GM21526 (cell line): ENCODE measurements at regions not wholly inside any gene's neighbourhood (a gene's known extent, or its start where the extent isn't known, plus 50 kb on each side); places are given as distances from the start of the nearest gene placed in this dataset.
"Not testable (repeated sequence)": the region's sequence is repeated elsewhere in the genome, so short reads cannot be mapped to it uniquely, and the experiment has no call there.

Experiments used
- ATAC-seq: cut with Tn5 transposase; IDR thresholded peaks from one replicate; pipeline ENCODE4 v1.9.1; 2021; ENCODE audit warnings: moderate library complexity; ENCODE audit not compliant: unreplicated experiment, low FRiP score

DNA sequence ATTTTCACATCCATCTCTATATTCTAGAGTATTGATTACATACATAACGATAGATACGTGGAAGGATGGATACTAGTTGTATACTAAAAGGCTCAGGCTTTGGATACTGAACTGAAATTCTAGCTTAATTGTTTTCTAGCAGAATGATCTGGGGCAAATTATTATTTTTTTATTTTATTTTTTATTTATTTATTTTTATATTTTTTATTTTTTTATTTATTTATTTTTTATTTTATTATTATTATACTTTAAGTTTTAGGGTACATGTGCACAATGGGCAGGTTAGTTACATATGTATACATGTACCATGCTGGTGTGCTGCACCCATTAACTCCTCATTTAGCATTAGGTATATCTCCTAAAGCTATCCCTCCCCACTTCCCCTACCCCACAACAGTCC is 432.6 kb upstream of the GRM7 start:
- ATAC-seq: not testable (repeated sequence)

DNA sequence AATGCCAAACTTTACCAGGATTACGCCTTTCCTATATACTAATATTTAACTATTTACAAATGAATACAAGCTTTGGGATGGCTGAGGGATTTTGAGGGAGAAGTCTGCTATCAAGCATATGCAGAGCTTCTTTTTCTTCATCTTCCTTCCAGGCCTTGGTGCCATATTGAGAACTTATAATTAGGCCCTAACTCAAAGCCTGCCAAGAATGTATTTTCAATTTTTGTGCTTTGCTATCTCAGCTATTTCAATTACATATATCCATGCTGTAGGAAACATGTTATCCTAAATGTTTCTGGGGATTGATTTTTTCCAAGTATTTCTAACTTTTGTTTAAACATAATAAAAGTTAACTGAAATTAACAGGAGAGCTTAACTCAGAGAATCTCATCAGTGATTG is 425.0 kb upstream of the GRM7 start:
- ATAC-seq: no peak

DNA sequence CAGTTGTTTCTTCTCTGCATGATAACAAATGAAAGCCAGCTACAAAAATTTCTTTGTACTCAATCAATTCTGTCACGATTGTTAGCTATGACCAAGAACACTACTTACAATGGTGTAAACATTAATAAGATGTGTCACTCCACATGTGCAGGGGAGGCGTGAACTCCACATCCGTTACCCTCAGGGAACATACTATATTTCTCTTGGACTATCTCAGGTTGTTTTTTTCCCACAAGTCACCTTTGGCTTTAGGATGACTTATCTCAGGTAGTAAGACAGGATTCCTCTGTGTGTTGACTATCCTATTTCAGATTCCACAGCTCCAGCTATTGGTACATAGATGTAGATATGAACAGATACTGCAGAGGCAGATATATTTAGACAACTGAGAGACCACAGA is 423.3 kb upstream of the GRM7 start:
- no peak for ATAC-seq

- no peak for ATAC-seq
These were observed 422.9 kb upstream of the GRM7 start for GRCh38 chr3:6438031-6438430.

DNA sequence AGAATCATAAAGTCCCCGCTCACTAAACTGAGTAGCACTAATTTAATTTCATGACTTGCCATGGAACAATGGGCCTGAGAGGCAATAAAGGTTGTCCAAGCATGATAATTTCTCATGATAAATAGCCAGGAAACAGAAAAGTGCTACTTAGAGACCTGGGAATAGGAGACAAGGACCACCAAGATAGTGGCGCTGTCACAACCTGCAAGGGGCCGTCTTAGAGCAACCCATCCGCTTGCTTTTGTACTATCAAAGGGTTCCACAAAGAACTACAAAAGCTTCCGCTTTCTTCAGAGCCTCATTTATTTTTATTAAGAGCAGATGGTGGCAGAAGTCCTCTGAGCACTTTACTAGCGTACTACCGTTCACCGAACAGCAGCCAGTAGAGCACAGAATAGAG is 421.7 kb upstream of the GRM7 start:
- no peak for ATAC-seq

GRCh38 chr3:6439824-6440223 is 421.1 kb upstream of the GRM7 start:
- ATAC-seq: no peak

GRCh38 chr3:6444888-6445658 is 415.8 kb upstream of the GRM7 start:
- ATAC-seq: no peak

GRCh38 chr3:6447166-6447801 is 413.6 kb upstream of the GRM7 start:
- ATAC-seq: no peak

- no peak for ATAC-seq
These were observed 412.9 kb upstream of the GRM7 start for GRCh38 chr3:6448011-6448410.

- ATAC-seq: no peak
These were observed 411.8 kb upstream of the GRM7 start for GRCh38 chr3:6449099-6449498.

DNA sequence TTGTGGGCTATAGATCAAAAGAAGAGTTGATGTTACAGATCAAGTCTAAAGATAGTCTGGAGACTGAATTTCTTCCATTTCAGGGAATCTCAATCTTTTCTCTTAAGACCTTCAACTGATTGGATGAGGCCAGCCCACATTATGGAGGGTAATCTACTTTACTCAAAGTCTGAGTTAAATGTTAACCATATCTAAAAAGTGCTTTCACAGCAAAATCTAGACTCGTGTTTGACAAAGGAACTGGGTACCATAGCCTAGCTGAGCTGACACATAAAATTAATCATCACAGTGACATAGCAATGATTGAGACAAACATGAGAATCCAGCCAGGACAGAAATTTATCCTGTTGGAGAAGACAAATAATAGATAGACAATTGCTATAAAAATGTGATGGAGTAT is 407.9 kb upstream of the GRM7 start:
- no peak for ATAC-seq

DNA sequence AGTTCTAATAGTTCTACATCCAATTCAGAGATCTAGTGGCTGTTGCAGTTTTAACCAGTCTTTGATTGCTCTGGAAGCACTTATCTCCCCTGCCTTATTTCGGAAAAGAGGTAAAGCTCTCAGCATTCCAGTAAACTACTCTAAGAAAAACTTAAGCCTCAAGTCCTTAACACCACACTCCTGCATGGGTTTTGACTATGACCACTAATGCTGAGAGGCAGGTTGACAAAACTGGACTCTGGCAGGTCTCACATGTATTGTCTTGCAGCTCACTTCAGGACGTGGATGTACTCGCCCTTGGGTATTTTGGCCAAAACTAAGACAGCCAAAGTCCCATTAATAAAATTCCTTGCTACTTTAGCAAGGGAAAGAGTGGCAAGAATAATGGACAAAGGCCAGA is 405.9 kb upstream of the GRM7 start:
- ATAC-seq: no peak

GRCh38 chr3:6467186-6467585 is 393.7 kb upstream of the GRM7 start:
- ATAC-seq: no peak

GRCh38 chr3:6468589-6468988 is 392.3 kb upstream of the GRM7 start:
- no peak for ATAC-seq

GRCh38 chr3:6471744-6472143 is 389.2 kb upstream of the GRM7 start:
- ATAC-seq: no peak

DNA sequence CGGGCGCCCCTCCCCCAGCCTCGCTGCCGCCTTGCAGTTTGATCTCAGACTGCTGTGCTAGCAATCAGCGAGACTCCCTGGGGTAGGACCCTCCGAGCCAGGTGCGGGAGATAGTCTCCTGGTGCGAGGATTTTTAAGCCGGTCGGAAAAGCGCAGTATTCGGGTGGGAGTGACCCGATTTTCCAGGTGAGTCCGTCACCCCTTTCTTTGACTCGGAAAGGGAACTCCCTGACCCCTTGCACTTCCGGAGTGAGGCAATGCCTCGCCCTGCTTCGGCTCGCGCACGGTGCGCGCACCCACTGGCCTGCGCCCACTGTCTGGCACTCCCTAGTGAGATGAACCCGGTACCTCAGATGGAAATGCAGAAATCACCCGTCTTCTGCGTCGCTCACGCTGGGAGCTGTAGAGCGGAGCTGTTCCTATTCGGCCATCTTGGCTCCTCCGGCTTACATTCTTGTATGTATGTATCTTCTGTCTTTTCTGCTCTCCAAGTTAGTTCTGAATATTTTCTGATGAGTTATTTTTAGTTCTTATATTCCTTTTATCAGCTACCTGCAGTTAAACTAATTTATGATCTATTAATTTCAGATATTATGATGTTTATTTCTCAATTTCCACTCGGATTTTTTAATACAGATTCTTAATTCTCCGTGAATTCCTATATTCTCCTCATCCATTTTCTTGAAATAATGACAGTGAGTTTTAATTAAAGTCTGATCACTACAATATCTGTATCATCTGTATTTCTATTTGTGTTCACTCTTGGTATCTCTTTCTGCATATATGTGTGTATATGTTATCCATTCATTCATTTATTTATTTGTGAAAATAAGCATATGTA is 370.2 kb upstream of the GRM7 start:
- not testable (repeated sequence) for ATAC-seq

- no peak for ATAC-seq
These were observed 369.1 kb upstream of the GRM7 start for GRCh38 chr3:6491768-6492167.

DNA sequence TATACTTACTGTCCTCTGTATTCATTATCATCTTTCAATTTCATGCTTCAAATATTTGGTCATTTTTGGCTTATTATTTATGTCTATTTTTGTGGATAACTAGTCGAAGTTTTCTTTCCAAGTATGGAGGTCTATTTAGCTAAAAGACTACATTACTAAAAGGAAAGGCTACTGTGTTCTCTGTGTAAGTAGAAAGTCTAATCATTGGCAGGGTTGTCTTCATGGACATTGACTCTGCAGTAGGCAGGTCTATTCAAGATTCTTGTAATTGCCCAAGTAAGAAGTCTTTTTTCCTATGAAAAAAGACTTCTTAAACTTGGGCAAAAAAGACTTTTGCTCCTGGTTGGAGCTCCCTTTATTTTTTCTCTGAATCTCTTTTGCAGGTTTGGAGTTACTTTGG is 368.6 kb upstream of the GRM7 start:
- no peak for ATAC-seq

DNA sequence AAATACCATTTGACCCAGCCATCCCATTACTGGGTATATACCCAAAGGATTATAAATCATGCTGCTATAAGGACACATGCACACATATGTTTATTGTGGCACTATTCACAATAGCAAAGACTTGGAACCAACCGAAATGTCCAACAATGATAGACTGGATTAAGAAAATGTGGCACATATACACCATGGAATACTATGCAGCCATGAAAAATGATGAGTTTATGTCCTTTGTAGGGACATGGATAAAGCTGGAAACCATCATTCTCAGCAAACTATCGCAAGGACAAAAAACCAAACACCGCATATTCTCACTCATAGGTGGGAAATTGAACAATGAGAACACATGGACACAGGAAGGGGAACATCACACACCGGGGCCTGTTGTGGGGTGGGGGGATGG is 362.0 kb upstream of the GRM7 start:
- ATAC-seq: not testable (repeated sequence)

GRCh38 chr3:6504347-6504746 is 356.6 kb upstream of the GRM7 start:
- ATAC-seq: no peak

- no peak for ATAC-seq
These were observed 356.1 kb upstream of the GRM7 start for GRCh38 chr3:6504834-6505233.

GRCh38 chr3:6508410-6508759 is 352.5 kb upstream of the GRM7 start:
- ATAC-seq: no peak
